Activated CD8-positive, alpha-beta memory T cell treated with anti-CD3 and anti-CD28 coated beads, Interleukin-2, amount 10 ng/mL, durations not matched to agents 7 days and 5 days (primary cell): ENCODE measurements at regions not wholly inside any gene's neighbourhood (a gene's known extent, or its start where the extent isn't known, plus 50 kb on each side); places are given as distances from the start of the nearest gene placed in this dataset.

Experiments used
- ATAC-seq: fragments of 150-1000 bp; cut with Tn5 transposase; one replicate; pipeline ENCODE4 v1.10.0; 2021; ENCODE audit warnings: moderate library complexity
- CTCF ChIA-PET: fragments of 350-600 bp; sonication (Branson Sonifier 250); formaldehyde crosslinking; loops from one replicate; lab custom pipeline; 2021; ENCODE audit warnings: antibody characterized with exemption; lab: Charles Lee
- DNase-seq: peaks from one replicate; pipeline ENCODE4 v3.0.0-alpha.2; 2020
- H3K27ac Mint-ChIP-seq: one replicate; pipeline ENCODE4 v1.8.0; 2021; ENCODE audit warnings: mild to moderate bottlenecking, mixed read lengths
- H3K27me3 Mint-ChIP-seq: one replicate; pipeline ENCODE4 v1.8.0; 2021; ENCODE audit warnings: mixed read lengths
- H3K36me3 Mint-ChIP-seq: one replicate; pipeline ENCODE4 v1.8.0; 2021; ENCODE audit warnings: mild to moderate bottlenecking, mixed read lengths
- H3K4me1 Mint-ChIP-seq: one replicate; pipeline ENCODE4 v1.8.0; 2021; ENCODE audit warnings: mixed read lengths
- H3K4me3 Mint-ChIP-seq: one replicate; pipeline ENCODE4 v1.8.0; 2021; ENCODE audit warnings: mild to moderate bottlenecking, moderate library complexity, mixed read lengths
- H3K9me3 Mint-ChIP-seq: one replicate; pipeline ENCODE4 v1.8.0; 2022; ENCODE audit warnings: low read depth, mixed read lengths

GRCh38 chr13:30093236-30093635, 214.1 kb downstream of the KATNAL1 start:
- no peaks in the 10 kb centered on the region for H3K27me3 Mint-ChIP-seq
- CTCF ChIA-PET = no interaction called here
- H3K36me3 Mint-ChIP-seq = no peaks in the 10 kb centered on the region
- H3K4me1 Mint-ChIP-seq = no peaks in the 10 kb centered on the region
- no peaks in the 10 kb centered on the region for H3K9me3 Mint-ChIP-seq
- no peak for ATAC-seq
- no peak overlapping the region for H3K4me3 Mint-ChIP-seq
- H3K27ac Mint-ChIP-seq = no peak overlapping the region
- no peak for DNase-seq

GRCh38 chr13:30091691-30092090, 215.7 kb downstream of the KATNAL1 start:
- no peaks in the 10 kb centered on the region for H3K36me3 Mint-ChIP-seq
- ATAC-seq (no peak), DNase-seq (no peak)
- CTCF ChIA-PET = no interaction called here
- H3K27me3 Mint-ChIP-seq = no peaks in the 10 kb centered on the region
- H3K9me3 Mint-ChIP-seq = no peaks in the 10 kb centered on the region
- no peaks in the 10 kb centered on the region for H3K4me1 Mint-ChIP-seq
- H3K27ac Mint-ChIP-seq = no peak overlapping the region
- no peak overlapping the region for H3K4me3 Mint-ChIP-seq

- Mint-ChIP-seq H3K27ac (no peak overlapping the region), H3K27me3 (peaks cover 3% of the 10 kb centered on the region), H3K36me3 (no peaks in the 10 kb centered on the region), H3K4me1 (no peaks in the 10 kb centered on the region), H3K9me3 (no peaks in the 10 kb centered on the region), H3K4me3 (no peak overlapping the region)
- CTCF ChIA-PET = no interaction called here
- DNase-seq (no peak), ATAC-seq (no peak)
These were observed 216.3 kb downstream of the KATNAL1 start for GRCh38 chr13:30091035-30091434.

- CTCF ChIA-PET = no interaction called here
- ATAC-seq = no peak
- Mint-ChIP-seq H3K27me3 (peaks cover 11% of the 10 kb centered on the region), H3K36me3 (no peaks in the 10 kb centered on the region), H3K27ac (no peak overlapping the region), H3K4me3 (no peak overlapping the region), H3K4me1 (no peaks in the 10 kb centered on the region), H3K9me3 (no peaks in the 10 kb centered on the region)
- DNase-seq = no peak
These were observed 219.0 kb downstream of the KATNAL1 start for GRCh38 chr13:30088312-30088855.

GRCh38 chr13:30085087-30085486, 222.3 kb downstream of the KATNAL1 start:
- Mint-ChIP-seq H3K27me3 (peaks cover 14% of the 10 kb centered on the region), H3K27ac (no peak overlapping the region), H3K36me3 (no peaks in the 10 kb centered on the region), H3K4me1 (no peaks in the 10 kb centered on the region), H3K4me3 (no peak overlapping the region), H3K9me3 (no peaks in the 10 kb centered on the region)
- DNase-seq (no peak), ATAC-seq (no peak)
- CTCF ChIA-PET = no interaction called here

GRCh38 chr13:30082391-30082790, 225.0 kb downstream of the KATNAL1 start:
- CTCF ChIA-PET = no interaction called here
- Mint-ChIP-seq H3K9me3 (no peaks in the 10 kb centered on the region), H3K27me3 (peaks cover 14% of the 10 kb centered on the region), H3K36me3 (no peaks in the 10 kb centered on the region), H3K27ac (no peak overlapping the region), H3K4me3 (no peak overlapping the region), H3K4me1 (no peaks in the 10 kb centered on the region)
- DNase-seq = no peak
- ATAC-seq = no peak

GRCh38 chr13:30081331-30081730, 226.0 kb downstream of the KATNAL1 start:
- H3K9me3 Mint-ChIP-seq = no peaks in the 10 kb centered on the region
- no peaks in the 10 kb centered on the region for H3K36me3 Mint-ChIP-seq
- ATAC-seq (no peak), DNase-seq (no peak)
- no peaks in the 10 kb centered on the region for H3K4me1 Mint-ChIP-seq
- CTCF ChIA-PET = no interaction called here
- no peak overlapping the region for H3K4me3 Mint-ChIP-seq
- peaks cover 14% of the 10 kb centered on the region for H3K27me3 Mint-ChIP-seq
- H3K27ac Mint-ChIP-seq = no peak overlapping the region

- Mint-ChIP-seq H3K4me1 (no peaks in the 10 kb centered on the region), H3K4me3 (no peak overlapping the region), H3K36me3 (no peaks in the 10 kb centered on the region), H3K27ac (no peak overlapping the region), H3K9me3 (no peaks in the 10 kb centered on the region), H3K27me3 (peaks cover 9% of the 10 kb centered on the region)
- DNase-seq = no peak
- ATAC-seq = no peak
- CTCF ChIA-PET = interaction anchor here (0.7 to 1.6 kb wide), 2 partner anchors 32 to 145 kb away, joined by 3 to 7 read pairs; no protein-coding TSS in a partner anchor
These were observed 227.8 kb downstream of the KATNAL1 start for GRCh38 chr13:30079501-30079900.

GRCh38 chr13:30078059-30078458, 227.6 kb upstream of the UBL3 start:
- Mint-ChIP-seq H3K4me1 (no peaks in the 10 kb centered on the region), H3K27me3 (peaks cover 2% of the 10 kb centered on the region), H3K36me3 (no peaks in the 10 kb centered on the region), H3K9me3 (no peaks in the 10 kb centered on the region), H3K4me3 (no peak overlapping the region), H3K27ac (no peak overlapping the region)
- no peak for DNase-seq
- no peak for ATAC-seq
- CTCF ChIA-PET = interaction anchor here (0.8 kb wide), 1 partner anchor 322 kb away, joined by 3 read pairs; no protein-coding TSS in a partner anchor

- ATAC-seq (no peak), DNase-seq (no peak)
- Mint-ChIP-seq H3K27me3 (peaks cover 2% of the 10 kb centered on the region), H3K27ac (no peak overlapping the region), H3K4me3 (no peak overlapping the region), H3K36me3 (no peaks in the 10 kb centered on the region), H3K4me1 (no peaks in the 10 kb centered on the region), H3K9me3 (no peaks in the 10 kb centered on the region)
- CTCF ChIA-PET = interaction anchor here (0.8 kb wide), 1 partner anchor 321 kb away, joined by 3 read pairs; no protein-coding TSS in a partner anchor
These were observed 226.9 kb upstream of the UBL3 start for GRCh38 chr13:30077240-30077735.

- Mint-ChIP-seq H3K36me3 (no peaks in the 10 kb centered on the region), H3K27me3 (no peaks in the 10 kb centered on the region)
- CTCF ChIA-PET = interaction anchor here (0.8 kb wide), 1 partner anchor 38 kb away, joined by 3 read pairs; no protein-coding TSS in a partner anchor
These were observed 224.7 kb upstream of the UBL3 start for GRCh38 chr13:30074955-30075614.

GRCh38 chr13:30074431-30074830, 224.0 kb upstream of the UBL3 start:
- H3K27ac Mint-ChIP-seq = no peak overlapping the region
- ATAC-seq (no peak), DNase-seq (no peak)
- CTCF ChIA-PET = no interaction called here
- H3K27me3 Mint-ChIP-seq = no peaks in the 10 kb centered on the region
- no peak overlapping the region for H3K4me3 Mint-ChIP-seq
- no peaks in the 10 kb centered on the region for H3K4me1 Mint-ChIP-seq
- H3K9me3 Mint-ChIP-seq = no peaks in the 10 kb centered on the region
- no peaks in the 10 kb centered on the region for H3K36me3 Mint-ChIP-seq

More at GRCh38 chr13:30074955-30075614, 224.7 kb upstream of the UBL3 start:
- Mint-ChIP-seq H3K9me3 (no peaks in the 10 kb centered on the region), H3K4me1 (no peaks in the 10 kb centered on the region), H3K27ac (no peak overlapping the region), H3K4me3 (no peak overlapping the region)
- ATAC-seq (no peak), DNase-seq (no peak)

GRCh38 chr13:30072818-30073186, 222.4 kb upstream of the UBL3 start:
- ATAC-seq (no peak), DNase-seq (no peak)
- CTCF ChIA-PET = no interaction called here
- Mint-ChIP-seq H3K4me3 (no peak overlapping the region), H3K27ac (no peak overlapping the region), H3K4me1 (no peaks in the 10 kb centered on the region), H3K27me3 (no peaks in the 10 kb centered on the region), H3K36me3 (no peaks in the 10 kb centered on the region), H3K9me3 (no peaks in the 10 kb centered on the region)
